ENCODE measurements at regions not wholly inside any gene's neighbourhood (a gene's known extent, or its start where the extent isn't known, plus 50 kb on each side); places are given as distances from the start of the nearest gene placed in this dataset.
A peak's percentile ranks its signal among the peaks of the same experiment; 100 is the strongest.

GRCh38 chr16:8373676-8374431, 216.5 kb downstream of the TMEM114 start:
- no peak for DNase-seq

DNA sequence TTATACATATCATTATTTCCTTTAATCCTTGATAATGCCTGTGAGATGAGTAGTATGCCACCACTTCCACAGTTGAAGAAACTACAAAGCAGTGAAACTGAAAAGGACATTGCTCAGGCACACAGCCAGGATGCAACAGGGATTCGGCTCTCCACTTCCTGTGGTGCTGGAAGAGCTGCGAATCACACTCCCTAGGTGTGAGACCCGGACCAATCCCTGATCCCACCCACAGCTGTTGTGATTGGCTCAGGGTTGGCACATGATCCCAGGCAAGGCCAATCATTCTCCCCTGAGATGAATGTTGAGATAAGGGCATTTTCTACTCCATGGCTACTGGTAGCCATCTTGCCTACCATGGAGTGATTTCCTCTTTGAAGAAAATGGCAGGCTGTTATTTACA, 218.2 kb downstream of the TMEM114 start:
- no peak for DNase-seq

- no peak for DNase-seq
Measured at GRCh38 chr16:8370374-8371270, 219.7 kb downstream of the TMEM114 start.

GRCh38 chr16:8358937-8359336, 231.4 kb downstream of the TMEM114 start:
- no peak for DNase-seq

DNA sequence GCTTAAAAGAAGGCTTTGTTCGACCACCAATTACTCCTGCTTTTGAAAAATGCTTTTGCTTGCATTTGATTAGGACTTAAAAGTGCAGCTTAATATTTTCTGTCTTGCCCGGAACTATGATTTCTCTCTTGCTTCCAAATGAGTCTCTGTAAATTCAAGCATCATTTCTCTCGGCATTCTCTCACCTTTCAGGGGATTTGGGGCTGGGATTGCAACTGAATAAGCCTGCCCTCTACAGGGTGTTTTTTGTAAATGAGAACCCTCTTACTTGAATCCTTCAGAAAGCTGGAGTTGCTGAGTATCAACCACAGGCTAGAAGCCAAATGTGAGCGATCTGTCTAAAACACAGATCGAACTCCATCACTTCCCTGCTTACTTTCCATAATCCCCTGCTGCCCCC, 234.6 kb downstream of the TMEM114 start:
- DNase-seq = no peak

GRCh38 chr16:8346294-8346693, 244.0 kb downstream of the TMEM114 start:
- no peak for DNase-seq

DNA sequence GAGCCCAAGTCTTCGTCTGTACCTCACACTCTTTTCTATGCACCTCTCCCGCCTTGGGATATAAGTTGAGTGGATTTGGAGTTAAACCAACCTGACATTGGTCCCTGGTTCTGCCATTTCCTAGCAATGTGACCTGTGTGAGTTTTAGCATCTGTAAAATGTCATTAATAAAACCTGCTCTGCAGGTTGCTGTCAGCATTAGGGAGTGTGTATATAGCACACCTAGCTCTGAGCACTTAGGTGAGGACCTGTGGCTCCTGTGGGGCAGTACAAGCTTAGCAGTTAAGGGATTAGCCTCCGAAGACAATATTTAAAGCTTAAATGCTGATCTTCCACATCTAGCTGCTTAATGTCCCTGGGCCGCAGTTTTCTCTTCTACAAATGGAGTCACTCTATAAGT, 248.0 kb downstream of the TMEM114 start:
- DNase-seq = no peak

DNA sequence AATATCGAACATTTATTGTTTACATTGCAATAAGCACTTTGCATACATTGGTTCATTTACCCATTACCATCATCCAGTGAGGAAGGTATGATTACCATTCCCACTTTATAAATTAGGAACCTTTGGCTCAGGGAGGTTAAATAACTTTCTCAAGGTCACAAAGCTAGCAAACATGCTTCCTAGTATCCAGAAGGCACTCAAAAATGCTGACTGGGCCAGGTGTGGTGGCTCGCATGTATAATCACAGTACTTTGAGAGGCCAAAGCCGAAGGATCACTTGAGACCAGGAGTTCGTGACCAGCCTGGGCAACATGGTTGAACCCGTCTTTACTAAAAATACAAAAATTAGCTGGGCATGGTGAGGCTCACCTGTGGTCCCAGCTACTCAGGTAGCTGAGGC, 259.6 kb downstream of the TMEM114 start:
- DNase-seq = no peak

GRCh38 chr16:8326232-8326631, 264.1 kb downstream of the TMEM114 start:
- no peak for DNase-seq

DNA sequence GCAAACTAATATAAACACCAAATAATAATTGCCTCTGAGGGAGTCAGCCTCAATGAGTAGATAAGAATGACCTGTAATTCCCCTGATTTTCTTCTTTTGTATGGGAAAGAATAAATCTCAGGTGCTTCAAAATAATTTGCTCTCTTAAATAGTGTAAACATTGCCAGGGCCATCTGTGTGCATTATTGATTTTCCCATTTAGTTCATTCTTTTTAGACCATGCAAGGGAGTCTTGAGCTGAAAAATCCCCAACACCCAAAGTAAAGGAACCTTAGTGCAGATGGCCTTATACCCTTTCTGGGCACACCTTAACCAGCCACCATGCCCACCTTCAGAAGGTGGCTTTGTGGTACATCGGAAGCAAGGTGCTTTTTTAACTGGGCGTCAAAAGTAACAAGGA, 267.2 kb downstream of the TMEM114 start:
- peak; percentile 6 for DNase-seq

DNA sequence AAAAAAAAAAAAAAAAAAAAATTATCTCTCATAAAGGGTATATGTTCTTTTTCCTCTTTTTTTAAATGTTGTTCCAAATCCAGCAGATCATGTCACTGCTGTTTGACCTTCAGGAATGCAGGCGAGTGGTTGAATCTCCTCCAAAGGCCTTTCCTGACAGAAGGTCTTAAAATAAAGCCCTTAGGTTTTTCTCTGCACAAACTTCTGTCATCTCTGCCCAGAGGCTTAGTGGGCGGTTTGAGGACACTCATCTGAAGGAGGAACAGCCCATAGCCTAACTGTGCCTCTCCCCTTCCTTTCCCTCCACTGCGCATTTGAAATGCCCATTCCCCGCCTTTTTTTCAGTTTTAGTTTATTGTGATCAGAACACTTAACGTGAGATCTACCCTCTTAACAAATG, 270.2 kb downstream of the TMEM114 start:
- DNase-seq = no peak

DNA sequence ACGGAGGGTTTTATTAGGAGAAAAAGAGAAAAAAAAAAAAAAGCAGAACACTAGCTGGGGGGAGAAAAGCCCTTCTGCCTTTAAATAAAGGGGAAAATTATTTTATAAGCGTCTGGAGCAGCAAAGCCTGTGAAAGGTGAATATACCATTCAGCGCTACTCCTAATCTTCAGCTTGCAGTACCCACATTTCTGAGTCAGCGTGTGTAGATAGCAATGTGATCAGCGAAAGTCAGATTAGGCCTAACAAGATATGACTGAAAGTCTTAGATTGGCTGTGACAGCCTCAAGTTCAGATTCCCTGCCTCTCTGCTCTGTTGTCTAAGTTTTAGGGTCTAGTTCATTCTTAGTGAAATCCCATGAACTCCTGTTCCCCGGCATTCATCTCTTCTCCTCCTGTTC, 279.5 kb downstream of the TMEM114 start:
- DNase-seq = no peak

- no peak for DNase-seq
Measured at GRCh38 chr16:8310323-8310722, 280.0 kb downstream of the TMEM114 start.

- DNase-seq = no peak
Measured at GRCh38 chr16:8305201-8305600, 285.1 kb downstream of the TMEM114 start.

- DNase-seq = no peak
Measured at GRCh38 chr16:8299635-8300034, 290.7 kb downstream of the TMEM114 start.

DNA sequence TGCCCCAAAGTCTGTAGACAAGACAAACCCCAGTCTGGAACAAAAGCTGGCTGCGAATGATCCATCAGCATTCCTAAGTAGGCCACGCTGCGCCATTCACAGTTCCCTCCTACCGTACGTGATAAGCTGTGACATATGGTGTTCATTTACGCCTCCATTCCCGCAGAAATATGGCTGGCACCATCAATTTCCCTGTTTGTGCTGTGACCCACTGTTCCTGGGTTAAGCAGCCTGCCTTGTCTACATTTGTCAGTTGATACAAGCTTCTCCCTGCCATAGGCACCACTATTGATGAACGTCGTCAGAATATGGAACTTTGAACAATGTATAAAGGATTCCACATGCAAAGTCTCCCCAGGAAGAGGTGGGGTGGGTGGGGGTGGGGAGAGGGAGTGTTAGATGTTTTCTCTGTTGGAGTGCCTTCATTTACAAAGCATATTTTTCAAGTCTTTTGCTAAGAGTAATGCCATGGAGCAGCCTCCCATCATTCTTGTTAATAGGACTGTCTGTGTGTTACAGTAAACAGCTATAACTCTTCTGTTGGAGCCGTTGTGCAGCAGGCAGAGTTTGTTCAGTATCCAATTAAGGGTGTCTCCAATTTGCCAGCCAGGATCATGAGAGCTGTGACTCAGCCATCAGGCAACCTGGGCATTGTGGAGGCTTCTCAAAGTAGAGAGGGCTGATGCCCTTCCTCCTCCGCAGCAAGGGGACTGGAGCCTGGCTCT, 294.6 kb downstream of the TMEM114 start:
- DNase-seq = no peak

GRCh38 chr16:8293413-8293812, 296.9 kb downstream of the TMEM114 start:
- DNase-seq = no peak

- DNase-seq = no peak
Measured at GRCh38 chr16:8292271-8292670, 298.0 kb downstream of the TMEM114 start.

DNA sequence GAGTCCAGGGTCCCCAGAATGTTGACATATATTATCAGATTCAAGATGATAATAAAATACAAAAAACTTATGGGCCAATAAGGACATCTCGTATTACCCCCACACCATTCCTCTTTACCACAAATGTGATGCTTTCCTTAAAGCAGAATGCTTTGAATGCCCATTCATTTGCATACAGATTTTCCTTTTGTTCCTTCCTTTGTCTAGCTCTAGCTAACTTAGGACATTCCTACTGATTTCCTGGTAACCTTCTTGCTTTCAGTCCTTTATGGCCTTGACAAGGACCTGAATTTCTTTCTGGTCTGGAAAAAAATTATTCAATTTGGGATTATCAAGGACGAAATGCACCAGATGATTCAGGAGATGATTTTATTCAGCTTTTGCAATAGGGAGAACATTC, 304.0 kb downstream of the TMEM114 start:
- no peak for DNase-seq

DNA sequence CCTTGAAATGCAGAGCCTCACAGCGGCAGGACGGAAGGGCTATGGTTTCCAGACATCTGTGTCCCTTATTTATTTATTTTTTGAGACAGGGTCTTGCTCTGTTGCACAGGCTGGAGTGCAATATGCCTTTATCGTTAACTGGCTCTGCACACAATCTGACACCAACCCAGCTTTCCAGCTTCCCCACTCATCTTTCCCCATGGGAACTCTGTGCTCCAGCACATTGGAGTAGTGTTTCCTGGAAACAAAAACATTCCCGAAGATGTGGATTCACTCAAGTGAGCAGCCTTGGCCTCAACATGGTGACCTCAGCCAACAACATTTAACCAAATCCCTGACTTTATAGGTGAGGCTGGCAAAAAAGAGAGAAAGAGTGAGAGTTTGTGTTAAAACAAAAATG, 307.1 kb downstream of the TMEM114 start:
- no peak for DNase-seq

- DNase-seq = no peak
Measured at GRCh38 chr16:8278031-8278580, 312.2 kb downstream of the TMEM114 start.

- no peak for DNase-seq
Measured at GRCh38 chr16:8271344-8271743, 319.0 kb downstream of the TMEM114 start.

GRCh38 chr16:8262299-8262698, 328.0 kb downstream of the TMEM114 start:
- DNase-seq = no peak
